Fibroblast of skin of left quadriceps (primary cell): ENCODE measurements at regions not wholly inside any gene's neighbourhood (a gene's known extent, or its start where the extent isn't known, plus 50 kb on each side); places are given as distances from the start of the nearest gene placed in this dataset.
"Not testable (repeated sequence)": the region's sequence is repeated elsewhere in the genome, so short reads cannot be mapped to it uniquely, and the experiment has no call there.

ENCODE experiments used
- DNase-seq, 2 experiments: peaks; one replicate each; pipeline ENCODE4 v3.0.0-alpha.2; 2013; ENCODE audit warnings: low read depth in 2 of 2

GRCh38 chr2:192669505-192670091, 474.9 kb upstream of the TMEFF2 start:
- no peak for DNase-seq

GRCh38 chr2:192660555-192660954, 465.8 kb upstream of the TMEFF2 start:
- DNase-seq: not testable (repeated sequence)

DNA sequence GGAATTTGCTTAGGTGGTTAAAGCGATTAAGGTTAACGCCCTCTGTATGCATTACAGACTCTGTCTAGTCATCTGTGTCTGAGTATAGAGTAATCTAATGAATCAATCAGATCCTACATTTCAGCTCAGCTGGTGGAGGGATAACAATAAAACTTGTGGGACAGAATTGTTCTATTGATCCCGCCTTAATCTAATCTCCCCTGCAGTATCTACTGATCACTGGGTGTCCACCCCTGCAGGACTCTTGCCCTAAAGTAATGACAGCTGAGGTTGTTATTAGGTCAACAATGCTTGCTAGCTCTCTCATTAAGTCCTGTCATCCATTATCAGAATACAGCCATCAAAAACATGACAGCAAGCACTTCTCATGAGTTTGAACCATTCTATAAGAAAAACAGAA, 462.6 kb upstream of the TMEFF2 start:
- no peak for DNase-seq

DNA sequence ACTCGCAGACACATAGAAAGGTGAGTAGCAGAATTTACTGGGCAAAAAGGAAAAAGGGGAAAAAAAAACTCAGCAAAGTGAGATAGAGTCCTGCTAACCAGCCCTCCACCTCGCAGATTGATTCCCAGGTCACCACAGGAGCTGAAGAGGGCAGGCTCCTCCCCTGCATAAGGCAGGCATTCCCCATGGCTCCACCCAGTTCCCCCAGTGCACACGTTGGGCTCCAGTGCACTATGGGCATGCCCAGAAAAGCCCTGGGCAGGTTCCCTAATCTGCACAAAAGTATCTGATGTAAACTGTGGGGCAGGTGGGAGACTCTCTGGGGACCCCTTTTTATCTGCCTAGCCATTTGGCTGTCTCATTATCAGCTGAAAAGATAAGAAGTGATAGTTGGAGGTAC, 461.2 kb upstream of the TMEFF2 start:
- DNase-seq: no peak

GRCh38 chr2:192645811-192646598, 451.3 kb upstream of the TMEFF2 start:
- DNase-seq: no peak

GRCh38 chr2:192634557-192634956, 439.8 kb upstream of the TMEFF2 start:
- no peak for DNase-seq

GRCh38 chr2:192628017-192628416, 433.3 kb upstream of the TMEFF2 start:
- DNase-seq: no peak

DNA sequence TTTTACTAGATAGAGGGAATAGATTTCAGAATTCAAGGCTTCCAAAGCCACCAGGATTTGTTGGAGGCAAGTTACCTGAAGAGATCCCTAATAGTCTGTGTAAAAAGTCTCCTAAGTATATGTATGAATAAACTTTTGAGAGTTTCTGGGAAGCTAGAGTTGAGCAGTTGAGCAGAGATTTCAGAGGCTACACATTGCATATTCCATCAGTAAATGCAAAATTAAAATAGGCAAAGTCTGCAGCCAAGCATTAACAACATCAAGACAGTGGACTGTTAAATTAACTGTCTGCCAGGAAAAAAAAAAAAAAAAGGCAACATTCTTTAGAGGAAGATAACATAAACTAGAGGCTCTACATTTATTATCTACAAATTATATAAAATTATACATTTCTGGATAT, 420.4 kb upstream of the TMEFF2 start:
- DNase-seq: no peak

DNA sequence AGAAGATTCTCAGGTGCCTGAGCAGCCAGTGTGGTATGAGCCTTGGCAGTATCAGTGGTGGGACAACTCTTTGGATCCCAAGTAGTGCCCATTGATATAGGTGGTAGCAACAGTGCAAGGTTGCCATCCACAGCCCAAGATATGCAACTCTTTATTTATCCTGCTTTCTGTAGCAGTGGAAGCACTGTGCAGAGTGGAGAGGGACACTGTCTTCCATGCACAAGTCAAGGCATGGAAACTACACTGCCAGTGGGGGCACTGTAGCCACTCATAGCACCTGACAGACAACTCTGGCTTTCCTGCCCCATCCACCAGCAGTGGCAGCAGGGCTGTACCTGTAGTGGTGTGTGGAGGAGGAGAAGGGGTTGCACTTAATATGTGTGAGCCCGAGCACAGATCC, 409.6 kb upstream of the TMEFF2 start:
- no peak for DNase-seq

DNA sequence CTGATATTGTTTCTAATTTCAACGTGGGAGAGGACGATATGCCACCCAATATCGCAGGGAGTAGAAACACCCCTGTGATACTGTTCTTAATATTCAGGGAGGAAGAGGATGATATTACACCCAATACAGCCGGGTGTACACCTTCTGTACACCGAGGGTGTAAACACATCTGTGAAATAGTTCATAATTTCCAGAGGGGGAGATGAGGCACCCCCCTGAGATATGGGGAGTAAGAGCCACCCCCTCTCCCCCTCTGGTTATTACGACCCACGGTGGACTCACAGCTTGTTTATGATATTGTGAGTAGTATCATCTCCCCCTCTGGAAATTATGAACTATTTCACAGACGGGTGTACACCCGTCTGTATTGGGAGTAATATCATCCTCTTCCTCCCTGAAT, 403.9 kb upstream of the TMEFF2 start:
- not testable (repeated sequence) for DNase-seq

- DNase-seq: no peak
Observed at GRCh38 chr2:192593561-192593960, 398.8 kb upstream of the TMEFF2 start.

- no peak for DNase-seq
Observed at GRCh38 chr2:192591617-192592016, 396.9 kb upstream of the TMEFF2 start.

DNA sequence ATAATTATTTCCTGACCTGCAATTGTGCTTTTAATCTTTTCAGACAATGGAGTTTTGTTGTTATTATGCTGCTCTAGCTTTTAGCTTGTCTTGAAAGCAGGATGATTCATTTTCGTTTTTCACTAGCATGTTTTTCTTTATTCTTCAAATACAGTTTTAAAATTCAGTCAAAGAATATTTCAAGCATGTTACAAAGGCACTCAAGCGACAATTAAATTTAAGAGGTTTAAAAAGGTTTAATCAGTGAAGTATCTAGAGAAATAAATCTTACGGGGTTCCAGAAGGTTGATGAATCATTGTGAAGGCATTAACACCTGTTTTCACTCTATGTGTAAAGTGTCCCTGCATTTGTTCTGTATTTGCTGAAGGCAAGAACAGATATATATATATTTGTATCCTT, 390.7 kb upstream of the TMEFF2 start:
- DNase-seq: no peak

DNA sequence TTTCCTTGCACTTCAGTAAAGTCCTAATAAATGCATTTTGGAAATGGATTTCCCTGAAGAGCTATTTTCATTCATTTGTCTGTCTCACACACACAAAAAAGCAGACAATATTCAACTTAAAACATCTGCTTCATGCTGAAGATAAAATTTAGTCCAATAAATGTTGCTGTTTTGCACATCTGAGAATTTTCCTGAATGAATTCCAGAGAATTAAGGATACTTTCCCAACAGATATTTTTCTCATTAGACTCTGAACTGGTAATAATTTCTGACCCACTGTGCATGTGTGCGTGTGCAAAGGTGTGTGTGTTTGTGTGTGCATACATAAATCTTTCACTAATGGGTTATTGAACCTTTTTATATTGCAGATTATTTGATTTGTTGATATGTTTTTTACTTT, 390.2 kb upstream of the TMEFF2 start:
- DNase-seq: no peak

GRCh38 chr2:192579965-192580700, 385.4 kb upstream of the TMEFF2 start:
- no peak for DNase-seq

DNA sequence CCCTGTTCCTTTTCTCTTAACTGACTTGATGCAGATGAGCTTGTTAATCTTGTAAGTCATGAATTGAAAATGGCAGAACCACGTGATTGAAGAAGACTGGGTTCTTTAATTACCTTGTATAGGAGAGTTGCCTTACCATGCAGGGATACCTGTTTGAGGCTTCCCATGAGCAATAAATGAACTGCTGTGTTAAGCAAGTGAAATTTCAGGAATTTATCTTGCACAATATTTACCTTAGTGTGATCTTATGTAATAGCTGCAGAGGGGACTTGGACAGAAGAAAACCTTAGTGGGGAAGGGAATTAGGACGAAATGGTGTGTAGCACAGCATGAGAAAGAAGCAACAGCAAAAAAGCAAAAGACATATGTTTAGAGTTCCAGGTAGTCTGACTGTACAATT, 384.0 kb upstream of the TMEFF2 start:
- DNase-seq: no peak

- no peak for DNase-seq
Observed at GRCh38 chr2:192577706-192578105, 383.0 kb upstream of the TMEFF2 start.

GRCh38 chr2:192574552-192574951, 379.8 kb upstream of the TMEFF2 start:
- DNase-seq: no peak

DNA sequence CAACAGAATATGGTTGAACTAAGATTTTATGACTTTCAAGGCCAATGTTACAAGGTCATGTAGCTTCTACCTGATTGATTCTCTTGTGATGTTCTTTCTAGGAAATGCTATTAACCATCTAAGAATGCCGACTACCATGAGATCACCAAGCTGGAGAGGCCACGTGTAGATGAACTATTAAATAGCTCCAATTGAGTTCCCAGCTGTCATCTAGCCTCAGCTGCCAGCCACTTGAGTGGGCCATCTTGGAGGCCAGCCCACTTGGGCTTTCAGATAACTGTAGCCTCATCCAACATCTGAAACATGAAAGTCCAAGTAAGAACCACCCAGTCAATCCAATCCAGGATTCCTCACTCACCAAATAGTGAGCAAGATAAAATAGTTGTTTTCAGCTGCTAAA, 376.9 kb upstream of the TMEFF2 start:
- DNase-seq: no peak

GRCh38 chr2:192570788-192571187, 376.1 kb upstream of the TMEFF2 start:
- no peak for DNase-seq

GRCh38 chr2:192566863-192567262, 372.1 kb upstream of the TMEFF2 start:
- DNase-seq: no peak

- DNase-seq: no peak
Observed at GRCh38 chr2:192560326-192560725, 365.6 kb upstream of the TMEFF2 start.

- DNase-seq: no peak
Observed at GRCh38 chr2:192559587-192559986, 364.9 kb upstream of the TMEFF2 start.
